ENCODE measurements at regions not wholly inside any gene's neighbourhood (a gene's known extent, or its start where the extent isn't known, plus 50 kb on each side); places are given as distances from the start of the nearest gene placed in this dataset.

DNA sequence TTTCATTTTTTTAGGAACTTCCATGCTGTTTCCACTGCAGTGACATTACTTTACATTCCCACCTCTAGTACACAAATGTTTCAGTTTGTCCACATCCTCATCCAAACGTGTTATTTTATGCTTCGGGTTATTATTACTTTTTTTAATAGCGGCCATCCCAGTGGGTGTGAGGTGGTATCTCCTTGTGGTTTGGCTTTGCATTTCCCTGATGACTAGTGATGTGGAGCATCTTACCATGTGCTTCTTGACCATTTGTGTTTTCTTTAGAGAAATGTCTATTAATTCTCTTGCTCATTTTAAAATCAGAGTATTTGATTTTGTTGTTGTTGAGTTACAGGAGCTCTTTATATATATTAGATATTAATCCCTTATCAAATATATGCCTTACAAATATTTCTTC is 70.3 kb upstream of the ANO1 start:
- ChIA-PET CTCF (interaction anchor here (1.5 kb wide), 1 partner anchor 12 kb away, joined by 4 read pairs; no protein-coding TSS in a partner anchor), POLR2A (no interaction called here)
- no CpG with 5 or more reads among the region's 3 CpGs for WGBS (ENCODE audit: insufficient coverage)
- no peak overlapping the region for H3K4me3 ChIP-seq (ENCODE audit: control insufficient read depth in 1 of 7, extremely low read depth in 1 of 7, insufficient read depth in 4 of 7, low read depth in 2 of 7, low read length in 6 of 7)
- no peaks in the 10 kb centered on the region for H3K36me3 ChIP-seq (ENCODE audit: control insufficient read depth in 4 of 4, insufficient read depth in 4 of 4, low read length in 3 of 4)
- H3K27ac ChIP-seq (ENCODE audit: insufficient read depth in 1 of 2, low read depth in 1 of 2, low read length in 2 of 2, poor library complexity in 1 of 2, severe bottlenecking in 2 of 2) = no peak overlapping the region
- peaks cover 0 to 24% (median 0%) of the 10 kb centered on the region in 5 experiments for H3K27me3 ChIP-seq (replicated peaks in 2 of 5; ENCODE audit: control insufficient read depth in 4 of 5, insufficient read depth in 5 of 5, low read length in 4 of 5)
- no peaks in the 10 kb centered on the region for H3K4me1 ChIP-seq (ENCODE audit: control extremely low read depth in 1 of 4, control insufficient read depth in 4 of 4, insufficient read depth in 4 of 4, low read length in 3 of 4)
- DNase-seq = no peak
- peaks cover 0 to 5% (median 0%) of the 10 kb centered on the region in 5 experiments for H3K9me3 ChIP-seq (ENCODE audit: control extremely low read depth in 1 of 5, control insufficient read depth in 4 of 5, insufficient read depth in 2 of 5, low read depth in 1 of 5, low read length in 4 of 5)

DNA sequence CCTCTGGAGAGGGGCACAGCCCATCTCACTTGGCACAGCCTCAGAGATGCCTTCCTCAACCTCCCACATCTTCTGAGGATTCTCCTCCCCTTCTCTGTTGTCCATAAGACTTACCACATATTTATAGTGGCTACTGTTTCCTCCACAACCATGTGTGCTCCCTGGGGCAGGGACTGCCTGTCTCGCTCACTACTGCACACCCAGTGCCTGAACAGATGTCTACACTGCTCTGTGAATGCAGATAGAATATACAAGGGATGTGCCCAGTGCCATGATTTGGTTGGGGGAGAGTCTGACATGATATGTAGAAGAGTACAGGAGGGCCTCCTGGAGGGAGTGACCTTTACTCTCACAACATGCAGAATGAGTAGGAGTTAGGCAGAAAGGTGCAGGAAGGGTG is 67.3 kb upstream of the ANO1 start:
- Histone ChIP-seq H3K36me3 (ENCODE audit: control insufficient read depth in 4 of 4, insufficient read depth in 4 of 4, low read length in 3 of 4) (no peaks in the 10 kb centered on the region), H3K4me1 (ENCODE audit: control extremely low read depth in 1 of 4, control insufficient read depth in 4 of 4, insufficient read depth in 4 of 4, low read length in 3 of 4) (no peaks in the 10 kb centered on the region), H3K27ac (ENCODE audit: insufficient read depth in 1 of 2, low read depth in 1 of 2, low read length in 2 of 2, poor library complexity in 1 of 2, severe bottlenecking in 2 of 2) (no peak overlapping the region), H3K4me3 (ENCODE audit: control insufficient read depth in 1 of 7, extremely low read depth in 1 of 7, insufficient read depth in 4 of 7, low read depth in 2 of 7, low read length in 6 of 7) (no peak overlapping the region), H3K9me3 (ENCODE audit: control extremely low read depth in 1 of 5, control insufficient read depth in 4 of 5, insufficient read depth in 2 of 5, low read depth in 1 of 5, low read length in 4 of 5) (no peaks in the 10 kb centered on the region), H3K27me3 (replicated peaks in 2 of 5; ENCODE audit: control insufficient read depth in 4 of 5, insufficient read depth in 5 of 5, low read length in 4 of 5) (peaks cover 0 to 23% (median 0%) of the 10 kb centered on the region in 5 experiments)
- ChIA-PET CTCF (no interaction called here), POLR2A (no interaction called here)
- DNase-seq = no peak
- 83% methylated on average over 1 of the region's 1 CpG for WGBS (ENCODE audit: insufficient coverage)

DNA sequence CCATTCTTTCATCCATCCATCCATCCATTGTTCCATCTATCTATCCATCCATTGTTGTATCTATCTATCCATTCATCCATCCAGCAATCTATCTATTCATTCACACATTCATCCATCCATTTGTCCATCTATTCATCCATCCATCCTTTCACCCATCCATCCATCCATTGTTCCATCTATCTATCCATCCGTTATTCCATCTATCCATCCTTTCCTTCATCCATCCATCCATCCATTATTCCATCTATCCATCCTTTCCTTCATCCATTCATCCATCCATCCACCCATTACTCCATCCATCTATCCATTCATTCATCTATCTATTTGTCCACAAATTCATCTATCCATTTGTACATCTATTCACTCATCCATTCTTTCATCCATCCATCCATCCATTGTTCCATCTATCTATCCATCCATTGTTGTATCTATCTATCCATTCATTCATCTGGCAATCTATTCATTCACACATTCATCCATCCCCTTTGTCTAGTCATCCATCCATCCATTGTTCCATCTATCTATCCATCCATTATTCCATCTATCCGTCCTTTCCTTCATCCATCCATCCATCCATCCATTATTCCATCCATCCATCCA is 65.9 kb upstream of the ANO1 start:
- no peak overlapping the region for H3K4me3 ChIP-seq (ENCODE audit: control insufficient read depth in 1 of 7, extremely low read depth in 1 of 7, insufficient read depth in 4 of 7, low read depth in 2 of 7, low read length in 6 of 7)
- no peak for DNase-seq
- POLR2A ChIA-PET = no interaction called here

DNA sequence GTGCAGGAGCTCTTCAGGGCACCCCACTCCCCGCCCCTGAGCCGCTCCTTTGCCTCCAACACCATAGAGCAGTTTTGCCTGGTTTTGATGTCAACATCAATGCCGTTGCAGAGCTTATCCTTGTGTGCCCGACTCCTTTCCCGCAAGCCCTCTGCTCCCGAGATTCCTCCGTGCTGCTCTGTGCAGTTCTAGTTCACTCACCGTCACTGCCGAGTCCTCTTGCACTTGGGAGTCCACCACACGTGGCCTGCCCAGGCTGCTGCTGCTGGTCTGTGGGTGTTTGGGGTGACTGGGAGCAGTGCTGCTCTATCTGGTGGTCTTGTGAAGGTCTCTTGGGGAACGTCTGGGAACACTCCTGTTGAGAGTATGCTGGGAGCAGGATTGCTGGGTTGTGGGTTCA is 63.8 kb upstream of the ANO1 start:
- POLR2A ChIA-PET = no interaction called here
- peaks cover 0 to 4% (median 0%) of the 10 kb centered on the region in 4 experiments for H3K4me1 ChIP-seq (ENCODE audit: control extremely low read depth in 1 of 4, control insufficient read depth in 4 of 4, insufficient read depth in 4 of 4, low read length in 3 of 4)
- H3K36me3 ChIP-seq (ENCODE audit: control insufficient read depth in 4 of 4, insufficient read depth in 4 of 4, low read length in 3 of 4) = no peaks in the 10 kb centered on the region
- H3K4me3 ChIP-seq (ENCODE audit: control insufficient read depth in 1 of 7, extremely low read depth in 1 of 7, insufficient read depth in 4 of 7, low read depth in 2 of 7, low read length in 6 of 7) = no peak overlapping the region
- CTCF ChIA-PET = no interaction called here
- 97% methylated on average over 11 of the region's 11 CpGs for WGBS (ENCODE audit: insufficient coverage)
- no peak overlapping the region for H3K27ac ChIP-seq (ENCODE audit: insufficient read depth in 1 of 2, low read depth in 1 of 2, low read length in 2 of 2, poor library complexity in 1 of 2, severe bottlenecking in 2 of 2)
- no peaks in the 10 kb centered on the region for H3K9me3 ChIP-seq (ENCODE audit: control extremely low read depth in 1 of 5, control insufficient read depth in 4 of 5, insufficient read depth in 2 of 5, low read depth in 1 of 5, low read length in 4 of 5)
- peaks cover 0 to 14% (median 0%) of the 10 kb centered on the region in 5 experiments for H3K27me3 ChIP-seq (replicated peaks in 2 of 5; ENCODE audit: control insufficient read depth in 4 of 5, insufficient read depth in 5 of 5, low read length in 4 of 5)
- DNase-seq = no peak

More for the DNA sequence above, 65.9 kb upstream of the ANO1 start:
- Histone ChIP-seq H3K27me3 (replicated peaks in 2 of 5; ENCODE audit: control insufficient read depth in 4 of 5, insufficient read depth in 5 of 5, low read length in 4 of 5) (peaks cover 0 to 23% (median 0%) of the 10 kb centered on the region in 5 experiments), H3K9me3 (ENCODE audit: control extremely low read depth in 1 of 5, control insufficient read depth in 4 of 5, insufficient read depth in 2 of 5, low read depth in 1 of 5, low read length in 4 of 5) (no peaks in the 10 kb centered on the region), H3K36me3 (ENCODE audit: control insufficient read depth in 4 of 4, insufficient read depth in 4 of 4, low read length in 3 of 4) (no peaks in the 10 kb centered on the region), H3K27ac (ENCODE audit: insufficient read depth in 1 of 2, low read depth in 1 of 2, low read length in 2 of 2, poor library complexity in 1 of 2, severe bottlenecking in 2 of 2) (no peak overlapping the region), H3K4me1 (ENCODE audit: control extremely low read depth in 1 of 4, control insufficient read depth in 4 of 4, insufficient read depth in 4 of 4, low read length in 3 of 4) (peaks cover 0 to 4% (median 0%) of the 10 kb centered on the region in 4 experiments)
- CTCF ChIA-PET = no interaction called here
- WGBS (ENCODE audit: insufficient coverage) = 85% methylated on average over 2 of the region's 2 CpGs

DNA sequence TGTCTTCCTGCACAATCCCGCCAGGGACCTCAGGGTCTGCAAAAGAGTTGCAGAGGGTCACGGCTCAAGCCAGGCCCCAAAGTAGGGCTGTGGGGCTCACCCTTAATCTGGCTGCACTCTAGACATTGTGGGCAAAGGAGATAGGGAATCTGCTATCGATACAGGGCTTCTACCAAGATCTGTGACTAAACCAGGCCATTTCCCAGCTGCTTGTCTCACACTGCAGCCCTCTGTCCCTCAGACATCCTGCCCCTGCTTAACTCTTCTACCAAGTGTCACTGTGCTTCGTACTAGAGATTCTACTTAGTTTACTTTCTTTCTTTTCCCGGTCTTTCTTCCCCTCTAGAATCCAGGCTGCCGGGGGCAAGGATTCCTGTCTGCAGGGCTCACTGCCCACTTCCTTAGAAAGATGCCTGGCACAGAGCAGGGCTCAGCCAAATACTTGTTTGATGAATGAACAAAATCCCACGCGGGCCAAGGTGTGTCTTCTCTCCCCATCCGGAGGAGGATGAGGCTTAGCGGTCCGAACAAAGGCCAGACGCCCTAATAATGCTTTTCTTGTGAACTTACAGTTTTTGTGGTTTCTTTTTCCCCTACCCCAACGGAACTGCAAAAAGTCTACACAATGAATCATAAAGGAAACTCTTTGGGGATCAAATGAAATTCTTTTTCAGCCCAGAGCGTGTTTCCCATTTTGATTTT is 61.3 kb upstream of the ANO1 start:
- no peaks in the 10 kb centered on the region for H3K36me3 ChIP-seq (ENCODE audit: control insufficient read depth in 4 of 4, insufficient read depth in 4 of 4, low read length in 3 of 4)
- no peaks in the 10 kb centered on the region for H3K9me3 ChIP-seq (ENCODE audit: control extremely low read depth in 1 of 5, control insufficient read depth in 4 of 5, insufficient read depth in 2 of 5, low read depth in 1 of 5, low read length in 4 of 5)
- ChIA-PET CTCF (interaction anchor here (1.2 kb wide), 1 partner anchor 13 kb away, joined by 3 read pairs; no protein-coding TSS in a partner anchor), POLR2A (no interaction called here)
- DNase-seq = peak in 1 of 3 donors; percentile 10
- peaks cover 0 to 4% (median 0%) of the 10 kb centered on the region in 4 experiments for H3K4me1 ChIP-seq (ENCODE audit: control extremely low read depth in 1 of 4, control insufficient read depth in 4 of 4, insufficient read depth in 4 of 4, low read length in 3 of 4)
- H3K27me3 ChIP-seq (replicated peaks in 2 of 5; ENCODE audit: control insufficient read depth in 4 of 5, insufficient read depth in 5 of 5, low read length in 4 of 5) = peaks cover 0 to 3% (median 0%) of the 10 kb centered on the region in 5 experiments
- WGBS (ENCODE audit: insufficient coverage) = 47% methylated on average over 13 of the region's 14 CpGs
- H3K4me3 ChIP-seq (ENCODE audit: control insufficient read depth in 1 of 7, extremely low read depth in 1 of 7, insufficient read depth in 4 of 7, low read depth in 2 of 7, low read length in 6 of 7) = no peak overlapping the region
- H3K27ac ChIP-seq (ENCODE audit: insufficient read depth in 1 of 2, low read depth in 1 of 2, low read length in 2 of 2, poor library complexity in 1 of 2, severe bottlenecking in 2 of 2) = no peak overlapping the region

DNA sequence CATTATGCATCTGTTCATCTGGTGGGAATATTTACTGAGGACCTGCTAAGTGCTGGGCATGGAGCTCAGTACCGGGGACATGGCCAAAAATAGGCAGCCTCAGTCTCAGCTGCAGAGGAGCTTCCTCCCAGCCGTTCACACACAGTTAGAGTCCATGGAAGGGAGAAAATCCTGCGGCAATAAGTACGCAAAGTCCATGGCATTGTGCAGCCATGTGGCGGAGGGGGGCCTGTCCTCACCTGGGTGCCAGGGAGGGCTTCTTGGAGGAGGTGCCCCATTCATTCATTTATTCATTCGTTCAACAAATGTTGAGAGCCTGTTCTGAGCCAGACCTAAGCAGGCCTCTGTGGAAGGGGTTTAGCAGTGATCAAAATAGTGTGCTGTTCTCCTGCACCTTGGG is 59.3 kb upstream of the ANO1 start:
- peaks cover 0 to 9% (median 0%) of the 10 kb centered on the region in 5 experiments for H3K9me3 ChIP-seq (ENCODE audit: control extremely low read depth in 1 of 5, control insufficient read depth in 4 of 5, insufficient read depth in 2 of 5, low read depth in 1 of 5, low read length in 4 of 5)
- H3K36me3 ChIP-seq (ENCODE audit: control insufficient read depth in 4 of 4, insufficient read depth in 4 of 4, low read length in 3 of 4) = no peaks in the 10 kb centered on the region
- no peak for DNase-seq
- CTCF ChIA-PET = no interaction called here
- POLR2A ChIA-PET = no interaction called here
- no peak overlapping the region for H3K27ac ChIP-seq (ENCODE audit: insufficient read depth in 1 of 2, low read depth in 1 of 2, low read length in 2 of 2, poor library complexity in 1 of 2, severe bottlenecking in 2 of 2)
- H3K27me3 ChIP-seq (replicated peaks in 2 of 5; ENCODE audit: control insufficient read depth in 4 of 5, insufficient read depth in 5 of 5, low read length in 4 of 5) = peaks cover 0 to 5% (median 0%) of the 10 kb centered on the region in 5 experiments
- peaks cover 0 to 4% (median 0%) of the 10 kb centered on the region in 4 experiments for H3K4me1 ChIP-seq (ENCODE audit: control extremely low read depth in 1 of 4, control insufficient read depth in 4 of 4, insufficient read depth in 4 of 4, low read length in 3 of 4)
- H3K4me3 ChIP-seq (ENCODE audit: control insufficient read depth in 1 of 7, extremely low read depth in 1 of 7, insufficient read depth in 4 of 7, low read depth in 2 of 7, low read length in 6 of 7) = no peak overlapping the region
- 91% methylated on average over 4 of the region's 6 CpGs for WGBS (ENCODE audit: insufficient coverage)

DNA sequence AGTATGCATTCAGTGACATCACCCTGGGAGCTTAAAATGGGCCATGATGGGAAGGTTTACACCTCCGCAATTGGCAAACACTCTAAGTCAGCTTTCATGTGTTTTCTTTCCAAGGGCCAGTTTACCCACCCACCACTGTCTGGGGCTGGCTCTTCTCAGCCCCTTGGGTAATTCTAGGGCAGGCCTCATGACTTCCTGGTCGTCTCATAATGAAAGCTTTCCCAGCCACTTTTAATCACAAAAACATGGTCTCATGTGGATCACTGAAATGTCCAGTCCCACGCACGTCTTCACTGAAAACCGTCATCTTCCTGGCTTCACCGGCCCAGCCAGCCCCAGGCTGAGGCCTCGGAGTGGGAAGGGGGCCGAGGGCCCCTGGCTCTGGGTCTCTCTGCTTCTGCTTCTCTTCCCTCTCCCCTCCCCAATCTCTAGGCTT is 58.5 kb upstream of the ANO1 start:
- WGBS (ENCODE audit: insufficient coverage) = 88% methylated on average over 6 of the region's 8 CpGs
- ChIA-PET CTCF (interaction anchor here (0.6 to 0.9 kb wide), 2 partner anchors 11 to 181 kb away, joined by 3 to 4 read pairs; no protein-coding TSS in a partner anchor), POLR2A (no interaction called here)
- Histone ChIP-seq H3K9me3 (ENCODE audit: control extremely low read depth in 1 of 5, control insufficient read depth in 4 of 5, insufficient read depth in 2 of 5, low read depth in 1 of 5, low read length in 4 of 5) (peaks cover 0 to 13% (median 0%) of the 10 kb centered on the region in 5 experiments), H3K36me3 (ENCODE audit: control insufficient read depth in 4 of 4, insufficient read depth in 4 of 4, low read length in 3 of 4) (no peaks in the 10 kb centered on the region), H3K4me1 (ENCODE audit: control extremely low read depth in 1 of 4, control insufficient read depth in 4 of 4, insufficient read depth in 4 of 4, low read length in 3 of 4) (peaks cover 0 to 4% (median 0%) of the 10 kb centered on the region in 4 experiments), H3K27me3 (replicated peaks in 2 of 5; ENCODE audit: control insufficient read depth in 4 of 5, insufficient read depth in 5 of 5, low read length in 4 of 5) (peaks cover 0 to 5% (median 0%) of the 10 kb centered on the region in 5 experiments), H3K4me3 (ENCODE audit: control insufficient read depth in 1 of 7, extremely low read depth in 1 of 7, insufficient read depth in 4 of 7, low read depth in 2 of 7, low read length in 6 of 7) (no peak overlapping the region), H3K27ac (ENCODE audit: insufficient read depth in 1 of 2, low read depth in 1 of 2, low read length in 2 of 2, poor library complexity in 1 of 2, severe bottlenecking in 2 of 2) (no peak overlapping the region)
- DNase-seq = no peak

All from common myeloid progenitor, CD34-positive (primary cell).